Putamen (tissue), 1 donor: ENCODE measurements at regions not wholly inside any gene's neighbourhood (a gene's known extent, or its start where the extent isn't known, plus 50 kb on each side); places are given as distances from the start of the nearest gene placed in this dataset.

Experiments
- DNase-seq: peaks from one replicate; pipeline ENCODE4 v3.0.0-alpha.2; 2016; ENCODE audit warnings: low spot score

DNA sequence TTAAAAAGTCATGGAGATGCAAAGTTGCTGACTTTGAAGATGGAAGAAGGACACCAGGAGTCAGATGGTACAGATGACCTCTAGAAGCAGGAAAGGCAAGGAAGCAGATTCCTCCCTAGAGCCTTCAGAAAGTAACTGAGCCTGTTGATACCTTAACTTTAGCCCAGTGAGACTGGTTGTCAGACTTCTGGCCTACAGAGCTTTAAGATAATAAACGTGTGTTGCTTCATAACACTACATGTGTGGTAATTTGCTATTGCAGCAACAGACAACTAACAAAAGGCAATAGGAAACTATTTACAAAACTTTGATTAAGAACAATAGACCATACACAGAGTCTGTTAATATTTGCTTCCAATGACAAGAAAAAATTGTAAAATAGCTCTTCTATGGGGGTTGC is 102.0 kb upstream of the USP38 start:
- DNase-seq = no peak

- DNase-seq = no peak
Measured at GRCh38 chr4:143083756-143084472, 100.8 kb upstream of the USP38 start.

DNA sequence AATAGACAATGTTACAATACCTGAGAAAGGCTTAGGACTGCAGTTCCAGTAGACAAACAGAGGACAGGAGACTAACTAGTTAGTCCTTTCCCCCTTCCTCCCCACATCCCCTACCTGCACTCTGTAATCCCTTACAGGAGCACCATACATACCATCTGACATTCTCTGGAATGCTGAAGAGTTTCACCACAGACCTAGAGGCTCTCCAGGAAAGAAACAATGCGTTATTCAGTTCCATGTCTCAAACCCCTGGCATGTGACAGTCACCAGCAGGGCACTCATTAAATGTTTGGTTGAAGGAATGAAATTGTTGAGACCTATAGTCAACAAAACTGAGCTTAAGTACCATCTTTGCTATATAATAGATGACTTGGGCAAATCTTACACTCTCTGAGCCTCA is 100.2 kb upstream of the USP38 start:
- no peak for DNase-seq

DNA sequence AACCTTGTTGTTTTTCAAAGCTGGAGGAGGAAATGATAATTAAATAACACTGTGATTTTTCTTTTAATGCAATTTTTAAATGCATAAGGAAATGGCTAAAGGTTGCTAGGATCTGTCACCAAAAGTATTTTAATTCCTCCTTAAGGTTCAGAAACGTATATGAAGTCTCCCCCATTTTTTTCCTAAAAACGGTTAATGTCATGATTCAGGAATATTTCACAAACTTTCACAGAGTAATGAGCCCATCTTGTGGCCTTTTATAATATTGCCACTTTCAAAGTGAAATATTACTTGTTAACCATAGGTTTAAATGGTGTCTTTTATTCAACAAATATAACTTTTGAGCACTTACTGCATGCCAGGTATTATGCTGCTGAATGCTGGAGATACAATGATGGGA is 99.5 kb upstream of the USP38 start:
- DNase-seq = peak; percentile 2

GRCh38 chr4:143085659-143086058 is 99.1 kb upstream of the USP38 start:
- no peak for DNase-seq

DNA sequence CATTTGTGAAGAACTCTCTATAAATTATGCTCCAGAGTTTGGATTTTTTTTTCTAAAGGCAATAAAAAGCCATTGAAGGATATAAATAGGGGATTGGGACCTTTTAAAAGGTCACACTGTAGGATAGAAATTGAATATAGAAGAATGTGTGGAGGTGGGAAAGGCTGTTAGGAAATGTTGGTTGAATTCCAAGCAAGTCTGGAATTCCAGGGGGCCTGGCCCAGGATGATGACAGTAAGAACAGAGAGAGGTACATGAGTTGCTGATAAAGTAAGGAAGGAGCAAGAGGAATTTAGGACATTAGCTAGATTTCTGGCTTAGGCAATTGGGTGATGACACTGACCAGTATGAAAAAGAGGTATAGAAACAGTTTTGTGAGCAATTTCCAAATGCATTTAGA is 95.4 kb upstream of the USP38 start:
- no peak for DNase-seq

DNA sequence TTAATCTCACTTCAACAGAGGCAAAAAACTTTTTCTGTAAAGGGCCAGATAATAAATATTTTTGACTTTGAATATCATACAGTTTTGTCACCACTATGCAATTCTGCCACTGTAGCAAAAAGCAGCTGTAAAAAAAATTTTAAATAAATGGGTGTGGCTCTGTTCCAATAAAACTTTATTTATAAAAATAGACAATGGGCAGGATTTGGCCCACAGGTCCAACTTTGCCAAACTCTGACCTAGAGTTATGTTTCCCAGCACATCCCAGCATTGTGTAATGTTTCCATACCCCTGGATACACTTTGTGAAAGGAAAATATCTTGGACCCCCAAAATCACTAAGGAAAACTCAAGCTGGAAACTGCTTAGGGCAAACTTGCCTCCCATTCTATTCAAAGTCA is 94.9 kb upstream of the USP38 start:
- DNase-seq = no peak

DNA sequence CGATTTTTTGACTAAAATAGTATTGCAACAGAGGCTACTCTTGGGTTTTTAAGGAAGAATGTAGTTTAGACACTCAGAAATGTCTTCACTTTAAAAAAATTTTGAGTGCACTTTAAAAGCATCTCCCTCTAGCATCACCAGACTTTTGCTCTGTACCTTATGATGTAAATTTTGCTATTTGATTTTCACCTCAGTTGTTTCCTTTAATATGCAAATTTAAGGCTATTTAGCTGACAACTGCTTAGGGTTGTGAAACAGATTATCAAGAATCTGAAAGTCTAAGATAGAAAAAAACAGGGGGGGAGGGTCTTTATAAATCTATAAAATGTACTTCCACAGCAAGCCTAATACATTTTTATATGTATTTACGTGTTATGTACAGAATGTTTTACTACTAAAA is 92.9 kb upstream of the USP38 start:
- DNase-seq = no peak

- DNase-seq = no peak
Measured at GRCh38 chr4:143095447-143095846, 89.3 kb upstream of the USP38 start.

DNA sequence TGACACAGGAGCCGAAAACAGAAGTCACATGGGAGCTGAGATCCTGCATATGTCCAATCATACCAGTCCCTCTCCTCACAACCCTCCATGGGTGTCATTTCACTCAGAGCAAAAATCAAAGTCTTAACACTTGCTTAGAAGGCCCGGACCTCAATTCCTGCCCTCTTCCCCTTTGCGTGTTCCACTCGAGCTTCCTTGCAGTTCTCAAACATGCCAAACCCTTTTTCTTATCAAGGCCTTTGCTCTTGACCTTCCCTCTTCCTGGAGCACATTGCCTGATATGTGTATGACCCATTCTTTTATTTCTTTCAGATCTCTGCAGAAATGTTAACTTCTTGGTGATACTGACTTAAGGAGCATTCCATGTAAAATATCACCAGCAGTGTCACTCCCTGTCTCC is 87.0 kb upstream of the USP38 start:
- DNase-seq = no peak

DNA sequence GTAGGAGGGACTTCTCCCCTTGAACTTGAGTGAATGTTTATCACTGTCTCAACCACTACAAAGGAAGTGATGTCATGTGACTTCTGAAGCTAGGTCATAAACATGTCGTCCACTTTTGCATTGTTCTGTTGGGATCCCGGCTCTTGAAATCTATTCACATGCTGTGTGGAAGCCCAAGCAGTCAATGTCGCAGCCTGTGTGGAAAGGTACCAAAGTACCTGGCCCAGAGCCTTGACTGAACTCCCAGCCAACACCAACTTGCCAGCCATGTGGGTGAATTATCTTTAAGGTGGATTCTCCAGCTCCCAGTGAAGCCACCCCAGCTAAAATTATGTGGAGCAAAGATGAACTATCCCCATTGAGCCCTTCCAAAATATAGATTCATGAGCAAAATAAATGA is 85.0 kb upstream of the USP38 start:
- DNase-seq = no peak

- no peak for DNase-seq
Measured at GRCh38 chr4:143109376-143109775, 75.3 kb upstream of the USP38 start.

- no peak for DNase-seq
Measured at GRCh38 chr4:143118663-143119062, 66.1 kb upstream of the USP38 start.

- DNase-seq = no peak
Measured at GRCh38 chr4:143127621-143128020, 57.1 kb upstream of the USP38 start.

- no peak for DNase-seq
Measured at GRCh38 chr4:143133977-143134376, 50.7 kb upstream of the USP38 start.
